AG08396 (cell line): ENCODE measurements at regions not wholly inside any gene's neighbourhood (a gene's known extent, or its start where the extent isn't known, plus 50 kb on each side); places are given as distances from the start of the nearest gene placed in this dataset.

Source experiments
- DNase-seq: peaks from one replicate; pipeline ENCODE4 v3.0.0; 2012; ENCODE audit warnings: low spot score, mixed read lengths

DNA sequence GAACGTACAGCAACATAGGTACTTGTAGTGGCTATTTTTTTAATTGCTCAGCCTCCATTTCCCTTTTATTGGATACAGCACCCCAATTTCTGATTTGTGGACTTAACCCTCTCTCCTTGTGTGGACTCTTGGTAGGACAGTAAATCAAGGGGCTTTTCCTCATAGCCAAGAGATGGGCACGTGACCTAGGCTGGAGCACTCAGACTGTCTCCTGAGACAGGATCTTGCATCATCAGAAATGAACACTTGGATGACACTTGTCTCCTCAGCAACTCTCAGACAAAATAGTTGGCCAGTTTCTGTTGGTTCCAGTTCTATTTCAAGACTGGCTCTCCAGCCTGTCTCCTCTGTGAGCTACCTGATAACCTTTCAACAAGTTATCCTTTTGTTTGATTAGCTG, 112.9 kb upstream of the ZNF678 start:
- DNase-seq: no peak

DNA sequence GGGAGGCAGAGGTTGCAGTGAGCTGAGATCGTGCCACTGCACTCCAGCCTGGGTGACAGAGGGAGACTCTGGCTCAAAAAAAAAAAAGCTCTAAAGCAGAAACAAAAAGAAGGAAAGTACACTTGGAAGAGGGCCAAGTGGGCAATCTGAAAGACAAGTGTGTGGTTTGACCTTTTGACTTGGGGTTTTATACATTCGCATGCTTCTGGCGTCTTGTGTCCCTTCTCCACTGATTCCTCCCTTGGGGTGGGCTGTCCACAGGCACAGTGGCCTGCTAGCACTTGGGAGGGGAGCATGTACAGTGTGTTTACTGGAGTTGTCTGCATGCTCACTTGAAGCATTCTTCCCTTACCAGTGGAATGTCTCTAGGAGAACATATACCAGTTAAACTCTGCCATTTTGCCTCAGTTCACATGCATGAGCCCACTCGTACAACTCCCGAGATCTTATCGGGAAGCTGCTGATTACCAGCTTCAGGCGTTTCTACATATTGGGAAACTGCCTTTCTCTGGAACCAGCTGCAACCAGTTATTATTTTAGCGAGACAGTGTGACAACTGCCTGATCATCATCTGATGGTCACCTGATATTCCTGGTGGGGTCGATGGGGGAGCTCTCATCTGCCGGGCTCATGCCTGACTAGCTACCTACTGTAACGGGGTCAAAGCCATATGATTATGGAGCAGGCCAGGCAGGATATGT, 113.5 kb upstream of the ZNF678 start:
- DNase-seq: no peak

DNA sequence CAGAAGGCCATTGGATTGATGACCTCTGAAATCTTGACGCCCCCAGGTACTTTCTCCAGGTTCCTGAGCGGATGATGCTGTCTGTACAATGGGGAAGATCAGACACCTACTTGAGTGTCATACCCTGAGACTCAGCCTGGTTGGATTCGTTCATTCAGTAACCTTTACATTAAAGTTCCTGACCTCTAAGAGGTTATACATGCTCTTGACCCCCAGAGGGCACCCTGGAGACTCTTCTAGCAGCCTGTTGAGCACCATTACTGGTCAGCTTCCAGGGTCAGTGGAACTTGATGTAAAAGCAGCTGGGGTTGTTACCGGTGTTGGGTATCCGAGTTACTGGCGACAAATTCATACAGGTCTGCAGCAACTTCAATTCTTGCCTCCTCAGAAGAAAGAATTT, 114.3 kb upstream of the ZNF678 start:
- DNase-seq: peak; percentile 35

- no peak for DNase-seq
Measured at GRCh38 chr1:227447531-227447990, 115.8 kb upstream of the ZNF678 start.

DNA sequence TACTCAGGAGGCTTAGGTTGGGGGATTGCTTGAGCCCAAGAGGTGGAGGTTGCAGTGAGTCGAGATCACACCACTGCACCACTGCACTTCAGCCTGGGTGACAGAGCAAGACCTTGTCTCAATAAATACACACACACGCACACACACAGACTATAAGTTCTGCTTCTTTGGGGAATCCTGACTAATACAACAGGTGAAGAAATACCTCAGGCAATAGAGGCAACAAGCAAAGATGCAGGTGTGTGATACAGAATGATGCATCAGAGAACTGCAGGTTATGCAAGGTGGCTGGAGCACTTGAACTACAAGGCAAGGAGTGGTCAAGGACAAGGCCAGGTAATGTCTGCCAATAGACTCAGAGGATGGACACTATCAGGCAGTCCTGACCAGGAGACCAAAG, 117.6 kb upstream of the ZNF678 start:
- no peak for DNase-seq

- DNase-seq: no peak
Measured at GRCh38 chr1:227445092-227445674, 118.2 kb upstream of the ZNF678 start.

GRCh38 chr1:227440182-227440581, 121.9 kb upstream of the CDC42BPA start:
- DNase-seq: no peak

DNA sequence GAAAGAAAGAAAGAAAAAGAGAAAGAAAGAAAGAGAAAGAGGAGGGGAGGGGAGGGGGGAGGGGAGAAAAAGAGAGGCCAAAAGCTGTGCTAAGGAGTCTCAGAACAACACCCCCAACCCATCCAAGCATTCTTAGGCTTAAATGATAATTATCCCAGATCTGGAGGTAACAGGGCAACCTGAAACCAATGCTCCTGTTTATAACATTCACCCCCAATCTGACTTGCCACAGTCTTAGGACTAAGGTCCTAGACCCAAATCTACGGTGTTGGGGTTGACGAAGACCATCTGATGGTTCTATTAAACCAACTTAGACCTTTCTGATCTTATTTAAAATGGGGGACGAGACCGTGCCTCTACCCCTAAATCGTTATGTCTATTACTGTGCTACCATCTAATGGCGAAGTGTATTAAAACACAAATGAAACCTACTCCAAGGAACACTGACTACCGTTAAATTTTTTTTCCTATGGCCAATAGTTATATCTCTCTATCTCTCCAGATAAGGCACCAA, 119.3 kb upstream of the CDC42BPA start:
- peak; percentile 70 for DNase-seq

- DNase-seq: no peak
Measured at GRCh38 chr1:227434808-227435444, 116.6 kb upstream of the CDC42BPA start.

- DNase-seq: no peak
Measured at GRCh38 chr1:227433663-227434341, 115.5 kb upstream of the CDC42BPA start.

GRCh38 chr1:227432981-227433380, 114.7 kb upstream of the CDC42BPA start:
- DNase-seq: no peak

DNA sequence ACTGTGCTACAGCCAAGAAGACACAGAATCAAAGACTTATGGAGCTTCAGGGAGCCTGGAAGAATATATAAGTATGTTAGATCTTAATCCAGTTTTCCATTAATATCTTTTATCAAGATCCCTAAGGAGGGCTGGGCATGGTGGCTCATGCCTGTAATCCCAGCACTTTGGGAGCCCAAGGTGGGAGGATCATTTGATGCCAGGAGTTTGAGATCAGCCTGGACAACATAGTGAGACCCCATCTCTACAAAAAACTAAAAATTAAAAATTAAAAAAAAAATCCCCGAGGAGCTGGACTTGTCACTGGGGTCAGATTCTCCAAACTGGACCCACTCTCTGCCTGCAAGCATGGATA, 113.9 kb upstream of the CDC42BPA start:
- DNase-seq: no peak

DNA sequence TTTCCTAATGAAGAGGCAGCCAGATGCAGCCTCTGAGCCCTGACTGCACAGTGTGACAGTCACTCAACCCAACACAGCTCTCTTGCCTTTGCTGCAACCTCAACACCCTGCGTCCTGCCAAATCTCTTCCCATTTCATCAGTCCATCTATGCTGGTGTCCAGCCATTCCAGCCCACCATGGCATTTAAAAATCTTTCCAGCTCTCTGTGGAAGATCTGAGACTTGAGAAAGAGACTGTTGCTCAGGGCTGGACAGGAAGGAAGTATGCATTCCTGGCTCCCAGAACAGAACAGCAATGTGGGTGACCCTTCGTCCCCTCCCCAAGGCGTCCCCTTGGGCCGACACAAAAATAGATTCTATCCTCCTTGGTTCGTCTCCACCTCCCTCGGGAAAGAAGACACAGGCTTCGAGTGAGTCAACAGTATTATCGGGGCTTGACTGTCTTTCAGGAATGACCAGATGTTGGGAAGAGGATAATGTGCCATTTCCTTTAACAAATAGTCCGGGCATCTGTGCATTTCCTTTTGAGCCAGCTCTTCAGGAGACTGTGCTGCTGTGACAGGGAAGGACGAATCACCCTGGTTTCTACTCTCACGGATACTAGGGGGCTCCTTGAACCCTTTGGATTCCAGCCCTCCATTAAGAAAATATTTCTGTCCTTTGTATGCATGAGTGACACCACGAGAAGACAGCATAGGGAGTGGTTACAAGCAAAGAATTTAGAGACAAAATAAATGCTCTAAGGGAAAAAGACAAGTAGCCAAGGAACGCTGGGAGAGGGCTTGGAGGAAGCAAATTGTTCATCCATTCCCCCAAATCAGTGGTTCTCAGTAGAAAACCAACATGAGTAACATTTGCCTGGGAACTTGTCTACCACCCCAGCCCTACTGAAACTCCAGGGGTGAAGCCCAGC, 111.4 kb upstream of the CDC42BPA start:
- no peak for DNase-seq

DNA sequence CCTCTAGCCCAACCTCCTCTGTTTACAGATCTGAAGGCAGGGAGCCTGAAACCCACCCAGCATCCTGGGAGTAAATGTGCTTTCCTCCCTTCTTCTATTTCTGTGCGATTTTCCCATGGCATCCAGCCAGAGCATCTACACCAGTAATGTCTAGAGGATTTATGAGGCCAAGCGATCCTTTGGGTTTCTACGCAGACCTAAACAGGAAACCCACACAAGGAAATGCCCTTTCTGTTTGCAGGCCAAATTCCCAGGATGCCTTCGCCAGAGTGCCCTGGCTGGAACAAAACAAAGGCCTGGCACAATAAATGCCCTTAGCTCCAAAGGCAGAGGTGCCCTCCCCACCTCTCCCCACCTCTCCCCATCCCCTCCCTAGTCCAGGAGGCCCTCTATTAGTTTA, 110.5 kb upstream of the CDC42BPA start:
- no peak for DNase-seq

DNA sequence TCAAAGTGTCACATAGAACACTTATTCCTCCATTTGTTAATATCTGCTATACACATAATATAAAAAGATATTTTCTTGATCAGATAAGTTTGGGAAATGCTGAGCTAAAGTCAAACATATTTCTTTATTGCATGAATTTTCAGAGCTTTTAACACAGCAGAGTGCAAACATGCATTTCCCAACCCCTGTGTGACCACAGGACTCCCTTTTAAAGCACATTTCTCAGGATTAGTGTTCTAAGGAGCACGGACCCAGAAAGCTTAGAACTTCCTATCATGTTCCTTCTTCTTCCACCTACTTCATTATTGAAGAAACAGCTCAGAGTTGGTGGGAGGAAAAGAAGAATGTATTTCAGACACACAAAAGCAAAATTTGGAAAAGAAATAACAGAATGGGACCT, 109.1 kb upstream of the CDC42BPA start:
- no peak for DNase-seq

DNA sequence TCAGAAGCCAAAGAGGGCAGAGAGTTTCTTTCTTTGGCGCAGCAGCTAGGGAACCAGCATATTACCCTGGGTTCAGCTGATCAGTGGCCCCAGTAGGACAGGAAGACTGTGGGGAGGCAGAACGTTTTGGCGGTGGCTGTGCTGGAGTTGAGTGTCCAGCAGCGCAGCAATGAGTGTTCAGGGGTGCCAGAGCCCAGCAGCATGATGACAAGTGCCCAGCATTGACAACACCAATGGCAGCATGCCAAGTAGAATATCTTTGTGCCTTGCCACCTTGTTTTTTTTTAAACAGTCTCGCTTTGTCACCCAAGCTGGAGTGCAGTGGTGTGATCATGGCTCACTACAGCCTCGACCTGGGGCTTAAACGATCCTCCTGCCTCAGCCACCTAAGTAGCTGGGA, 106.7 kb upstream of the CDC42BPA start:
- no peak for DNase-seq

DNA sequence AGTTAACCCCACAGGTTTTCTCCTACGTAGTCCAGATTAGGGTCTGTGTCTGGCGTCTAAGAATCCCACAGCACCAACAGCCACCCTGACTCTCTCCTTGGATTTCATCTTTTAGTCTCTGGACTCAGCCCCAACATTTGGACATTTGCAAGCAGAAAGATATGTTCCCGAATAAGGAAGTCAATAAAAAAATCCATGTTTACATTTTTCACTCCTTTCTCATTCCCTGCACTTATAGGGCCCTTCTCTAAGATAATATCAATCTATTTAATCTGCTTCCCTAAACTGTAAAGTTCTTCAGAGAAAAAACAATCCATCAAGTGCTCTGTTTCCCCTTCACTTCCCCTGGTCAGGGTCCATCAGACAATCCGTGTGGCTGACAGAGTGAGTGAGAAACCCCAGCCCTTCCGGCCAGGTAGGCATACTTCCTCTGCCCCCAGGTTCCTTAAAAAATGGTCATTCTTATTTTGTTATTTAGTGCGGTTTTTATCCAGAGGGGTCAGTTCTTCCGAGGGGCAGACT, 105.9 kb upstream of the CDC42BPA start:
- no peak for DNase-seq

DNA sequence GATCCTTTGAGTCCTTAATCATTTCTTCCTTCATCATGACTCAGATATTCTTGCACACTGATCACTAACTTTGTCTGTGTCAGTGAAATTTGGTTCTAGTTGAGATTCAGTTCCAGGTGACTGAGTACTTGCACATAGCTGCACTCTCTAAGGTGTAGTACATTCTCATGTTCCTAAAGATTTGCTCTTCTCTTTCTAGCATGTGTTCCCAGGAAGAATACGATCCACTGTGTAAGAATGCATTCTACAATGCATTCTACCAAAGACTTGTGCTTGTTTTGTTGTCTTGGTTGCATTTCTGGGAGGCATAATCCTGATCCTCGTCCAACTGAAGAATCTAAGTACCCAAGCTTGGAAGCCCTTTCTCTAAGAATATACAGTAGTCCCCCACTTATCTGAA, 104.3 kb upstream of the CDC42BPA start:
- no peak for DNase-seq

- no peak for DNase-seq
Measured at GRCh38 chr1:227420147-227420546, 101.9 kb upstream of the CDC42BPA start.

GRCh38 chr1:227417756-227418480, 99.6 kb upstream of the CDC42BPA start:
- no peak for DNase-seq
